ENCODE measurements at regions not wholly inside any gene's neighbourhood (a gene's known extent, or its start where the extent isn't known, plus 50 kb on each side); places are given as distances from the start of the nearest gene placed in this dataset.

- H3K4me3 Mint-ChIP-seq, result no peak overlapping the region
- DNase-seq (peak; percentile 45), ATAC-seq (peak; percentile 51)
- peaks cover 2% of the 10 kb centered on the region for H3K27me3 Mint-ChIP-seq
- H3K36me3 Mint-ChIP-seq, result no peaks in the 10 kb centered on the region
- no peak overlapping the region for H3K27ac Mint-ChIP-seq
- no peaks in the 10 kb centered on the region for H3K9me3 Mint-ChIP-seq (ENCODE audit: low read depth)
- no peaks in the 10 kb centered on the region for H3K4me1 Mint-ChIP-seq
- CTCF ChIA-PET, result no interaction called here
These were observed 50.7 kb upstream of the VLDLR start for GRCh38 chr9:2570615-2571479.

All from activated CD8-positive, alpha-beta memory T cell treated with anti-CD3 and anti-CD28 coated beads, Interleukin-2, amount 10 ng/mL, durations not matched to agents 7 days and 5 days (primary cell).